Activated T-cell treated with anti-CD3 and anti-CD28 coated beads, Interleukin-2, amount 50 U/mL, for 4 hours (primary cell): ENCODE measurements at regions not wholly inside any gene's neighbourhood (a gene's known extent, or its start where the extent isn't known, plus 50 kb on each side); places are given as distances from the start of the nearest gene placed in this dataset.

Experiments
- ATAC-seq, 2 donors: fragments of 200-7000 bp; cut with Tn5 transposase; one replicate each; pipeline ENCODE4 v1.10.0; 2021
- DNase-seq: peaks from one replicate; pipeline ENCODE4 v3.0.0-alpha.2; 2020
- H3K27me3 Mint-ChIP-seq: one replicate; pipeline ENCODE4 v1.8.0; 2021; ENCODE audit warnings: low read depth, mixed read lengths
- H3K36me3 Mint-ChIP-seq: one replicate; pipeline ENCODE4 v1.8.0; 2022; ENCODE audit warnings: mixed read lengths; ENCODE audit not compliant: insufficient read depth
- H3K4me1 Mint-ChIP-seq: one replicate; pipeline ENCODE4 v1.8.0; 2021; ENCODE audit warnings: low read depth, mixed read lengths
- H3K4me3 Mint-ChIP-seq: one replicate; pipeline ENCODE4 v1.8.0; 2021; ENCODE audit warnings: mild to moderate bottlenecking, moderate library complexity, mixed read lengths
- H3K9me3 Mint-ChIP-seq: one replicate; pipeline ENCODE4 v1.8.0; 2021; ENCODE audit warnings: mixed read lengths

DNA sequence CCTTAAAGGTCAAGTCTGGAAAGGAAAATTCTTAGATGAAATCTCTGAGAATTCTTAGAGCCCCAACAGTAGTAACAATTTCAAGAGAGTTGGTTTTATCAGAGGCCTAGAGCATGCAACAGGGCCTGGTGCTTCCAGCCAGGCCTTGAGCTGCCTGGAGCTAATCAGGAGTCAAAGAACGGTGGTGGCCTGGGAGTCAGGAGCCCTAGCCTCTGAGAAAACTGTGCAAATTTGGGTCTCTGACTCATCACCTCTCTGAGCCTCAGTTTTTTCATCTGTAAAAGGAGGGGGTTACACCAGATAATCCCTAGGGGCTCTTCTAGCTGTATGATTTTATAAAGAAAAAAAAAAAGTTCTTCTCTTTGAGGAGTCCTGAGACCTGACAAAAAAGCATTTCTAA lies 227.3 kb upstream of the RPL38 start:
- no peak for DNase-seq
- H3K9me3 Mint-ChIP-seq = no peaks in the 10 kb centered on the region
- H3K4me3 Mint-ChIP-seq = no peak overlapping the region
- no peak for ATAC-seq
- H3K36me3 Mint-ChIP-seq = no peaks in the 10 kb centered on the region
- peaks cover 32% of the 10 kb centered on the region for H3K27me3 Mint-ChIP-seq
- H3K4me1 Mint-ChIP-seq = no peaks in the 10 kb centered on the region

DNA sequence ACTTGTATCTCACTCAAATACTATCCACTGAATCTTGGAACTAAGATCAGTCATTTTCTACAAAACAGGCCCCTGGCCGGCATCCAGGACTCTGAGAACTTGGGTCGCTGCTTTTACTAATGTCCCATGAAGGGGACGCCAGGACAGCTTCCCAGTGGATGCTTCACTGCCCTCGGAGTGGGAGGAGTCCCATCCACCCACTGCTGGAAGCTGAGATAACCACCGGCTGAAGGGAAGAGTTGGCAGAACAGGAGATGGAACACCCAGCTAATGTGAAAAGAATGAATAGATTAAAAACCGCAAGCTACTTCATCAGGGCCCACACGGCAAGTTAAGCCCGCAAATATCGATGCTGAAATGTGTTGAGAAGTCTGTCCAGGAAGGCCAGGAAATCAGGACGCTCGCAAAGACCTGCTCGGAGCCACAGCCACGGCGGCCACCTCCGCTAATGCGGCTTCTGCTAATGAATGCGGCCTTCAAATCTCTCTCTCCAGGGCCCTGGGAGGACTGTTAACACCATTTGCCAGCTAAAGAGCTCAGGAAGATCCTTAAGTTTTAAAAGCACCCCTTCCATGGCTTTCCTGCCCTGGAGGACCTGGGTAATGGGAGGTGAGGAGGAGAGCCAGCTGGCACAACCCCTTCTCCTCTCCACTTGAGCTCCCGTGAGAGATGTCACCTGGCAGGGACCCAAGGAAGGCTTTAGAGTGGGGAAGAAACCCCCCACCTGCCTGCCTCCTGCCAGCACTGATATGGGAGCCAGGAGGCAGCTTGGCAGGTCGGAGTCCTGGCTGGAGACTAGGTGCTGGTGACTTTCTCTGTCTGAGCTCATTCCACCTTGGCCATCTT lies 226.6 kb upstream of the RPL38 start:
- Mint-ChIP-seq H3K9me3 (no peaks in the 10 kb centered on the region), H3K27me3 (peaks cover 26% of the 10 kb centered on the region), H3K4me1 (no peaks in the 10 kb centered on the region), H3K4me3 (no peak overlapping the region), H3K36me3 (no peaks in the 10 kb centered on the region)
- DNase-seq (no peak), ATAC-seq (no peak)

DNA sequence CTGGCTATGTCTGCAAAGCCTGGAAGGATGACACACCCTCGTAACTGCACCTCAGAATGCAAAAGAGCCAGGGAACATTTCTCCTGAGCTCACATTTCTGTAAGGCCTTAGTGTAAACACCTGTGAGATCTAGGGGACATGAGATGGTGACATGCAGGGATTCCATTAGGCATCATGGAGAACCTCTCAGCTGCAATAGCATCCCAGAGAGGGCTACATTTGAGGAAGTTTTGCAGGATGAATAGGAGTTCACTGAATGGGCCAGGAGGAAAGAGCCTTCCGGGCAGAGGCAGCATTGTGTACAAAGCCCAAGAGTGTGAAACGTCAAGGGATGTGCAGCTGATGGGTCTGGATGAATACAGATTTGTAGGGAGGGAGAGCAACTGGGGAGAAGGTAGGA lies 223.0 kb upstream of the RPL38 start:
- H3K9me3 Mint-ChIP-seq = no peaks in the 10 kb centered on the region
- no peaks in the 10 kb centered on the region for H3K36me3 Mint-ChIP-seq
- H3K4me1 Mint-ChIP-seq = peaks cover 11% of the 10 kb centered on the region
- no peak overlapping the region for H3K4me3 Mint-ChIP-seq
- ATAC-seq (no peak), DNase-seq (no peak)
- H3K27me3 Mint-ChIP-seq = peaks cover 23% of the 10 kb centered on the region

- peaks cover 19% of the 10 kb centered on the region for H3K27me3 Mint-ChIP-seq
- DNase-seq (no peak), ATAC-seq (no peak)
- no peaks in the 10 kb centered on the region for H3K36me3 Mint-ChIP-seq
- peaks cover 11% of the 10 kb centered on the region for H3K4me1 Mint-ChIP-seq
- no peaks in the 10 kb centered on the region for H3K9me3 Mint-ChIP-seq
- H3K4me3 Mint-ChIP-seq = no peak overlapping the region
Observed at GRCh38 chr17:73982871-73983270, 220.6 kb upstream of the RPL38 start.

- Mint-ChIP-seq H3K9me3 (no peaks in the 10 kb centered on the region), H3K27me3 (peaks cover 16% of the 10 kb centered on the region), H3K4me3 (no peak overlapping the region), H3K36me3 (no peaks in the 10 kb centered on the region), H3K4me1 (peaks cover 11% of the 10 kb centered on the region)
- no peak for ATAC-seq
- DNase-seq = no peak
Observed at GRCh38 chr17:73983621-73984400, 219.7 kb upstream of the RPL38 start.

GRCh38 chr17:73984941-73985340 lies 218.5 kb upstream of the RPL38 start:
- ATAC-seq = no peak
- Mint-ChIP-seq H3K36me3 (no peaks in the 10 kb centered on the region), H3K4me1 (peaks cover 11% of the 10 kb centered on the region), H3K9me3 (no peaks in the 10 kb centered on the region), H3K27me3 (peaks cover 11% of the 10 kb centered on the region), H3K4me3 (no peak overlapping the region)
- DNase-seq = no peak

DNA sequence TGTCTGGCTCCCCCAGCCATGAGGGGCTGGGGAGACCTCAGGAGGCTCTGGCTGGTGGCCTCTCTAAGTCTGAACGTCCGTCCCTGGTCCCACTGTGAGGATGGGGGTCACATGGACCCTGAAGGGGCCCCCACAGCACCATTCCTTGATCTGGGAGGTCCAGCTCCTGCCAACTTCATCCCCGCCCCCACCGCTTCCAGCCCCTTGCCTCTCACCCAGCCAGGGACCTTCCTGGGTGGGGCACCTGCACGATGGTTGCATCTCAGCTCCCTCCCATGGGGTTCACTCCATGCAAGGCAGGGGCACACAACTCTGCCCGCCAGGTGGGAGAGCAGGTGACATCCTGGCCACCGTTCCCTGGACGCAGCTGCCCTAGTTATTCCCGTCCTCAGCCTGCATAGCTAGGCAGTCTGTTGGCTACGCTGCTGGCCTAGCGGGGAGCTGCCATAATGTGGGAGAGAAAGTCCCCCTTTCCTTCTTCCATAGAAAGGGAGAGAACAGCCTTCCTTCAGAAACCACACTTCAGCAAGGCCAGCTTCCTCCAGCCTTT lies 217.9 kb upstream of the RPL38 start:
- peaks cover 11% of the 10 kb centered on the region for H3K4me1 Mint-ChIP-seq
- ATAC-seq (no peak), DNase-seq (no peak)
- no peaks in the 10 kb centered on the region for H3K36me3 Mint-ChIP-seq
- no peak overlapping the region for H3K4me3 Mint-ChIP-seq
- peaks cover 10% of the 10 kb centered on the region for H3K27me3 Mint-ChIP-seq
- H3K9me3 Mint-ChIP-seq = no peaks in the 10 kb centered on the region

DNA sequence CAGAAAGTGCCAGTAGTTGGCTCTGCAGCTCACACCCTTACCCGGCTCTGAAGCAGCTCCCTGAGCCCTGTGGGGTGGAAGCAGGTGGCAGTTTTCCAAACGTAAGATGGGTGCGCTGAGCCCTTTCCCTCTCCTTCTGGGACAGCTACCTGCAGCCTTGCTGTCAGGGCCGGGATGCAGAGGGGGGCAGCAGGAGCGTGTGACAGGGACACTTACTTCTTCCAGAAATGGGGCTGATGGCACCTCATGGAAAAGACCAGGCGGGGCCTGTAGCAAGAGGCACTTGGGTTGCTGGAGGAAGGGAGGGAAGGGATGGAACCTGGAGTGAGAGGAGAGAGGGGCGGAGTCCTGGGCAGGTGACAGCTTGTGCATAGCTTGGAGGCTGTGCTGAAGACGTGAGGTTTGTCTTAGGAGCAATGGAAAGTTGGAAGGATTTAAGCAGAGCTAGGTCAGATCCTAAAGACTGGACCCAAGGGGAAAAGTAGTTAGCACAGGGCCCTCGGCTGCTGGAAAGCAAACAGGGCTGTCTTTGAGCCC lies 216.8 kb upstream of the RPL38 start:
- no peaks in the 10 kb centered on the region for H3K9me3 Mint-ChIP-seq
- peaks cover 11% of the 10 kb centered on the region for H3K4me1 Mint-ChIP-seq
- DNase-seq = no peak
- ATAC-seq = no peak
- no peak overlapping the region for H3K4me3 Mint-ChIP-seq
- peaks cover 5% of the 10 kb centered on the region for H3K27me3 Mint-ChIP-seq
- no peaks in the 10 kb centered on the region for H3K36me3 Mint-ChIP-seq

DNA sequence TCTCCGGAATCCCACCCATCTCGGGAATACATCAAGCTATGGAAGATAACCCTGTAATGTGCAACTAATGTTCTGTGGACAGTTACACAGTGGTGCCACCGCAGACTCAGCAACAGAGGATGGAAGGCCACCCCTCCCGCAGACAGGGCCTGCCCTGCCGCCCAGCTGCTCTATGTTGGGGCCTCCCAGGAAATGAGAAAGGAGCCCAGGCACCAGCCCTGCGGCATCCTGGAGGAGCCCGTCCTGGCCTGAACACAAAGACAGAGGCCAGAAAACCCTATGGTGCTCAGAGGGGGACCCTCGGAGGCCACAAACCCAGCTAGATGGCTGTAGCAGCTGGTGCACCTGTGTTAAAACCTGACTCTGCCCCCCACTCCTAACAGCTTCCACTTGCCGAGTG lies 216.1 kb upstream of the RPL38 start:
- DNase-seq = no peak
- no peaks in the 10 kb centered on the region for H3K36me3 Mint-ChIP-seq
- H3K9me3 Mint-ChIP-seq = no peaks in the 10 kb centered on the region
- peaks cover 8% of the 10 kb centered on the region for H3K27me3 Mint-ChIP-seq
- H3K4me3 Mint-ChIP-seq = no peak overlapping the region
- peaks cover 11% of the 10 kb centered on the region for H3K4me1 Mint-ChIP-seq
- ATAC-seq = no peak

DNA sequence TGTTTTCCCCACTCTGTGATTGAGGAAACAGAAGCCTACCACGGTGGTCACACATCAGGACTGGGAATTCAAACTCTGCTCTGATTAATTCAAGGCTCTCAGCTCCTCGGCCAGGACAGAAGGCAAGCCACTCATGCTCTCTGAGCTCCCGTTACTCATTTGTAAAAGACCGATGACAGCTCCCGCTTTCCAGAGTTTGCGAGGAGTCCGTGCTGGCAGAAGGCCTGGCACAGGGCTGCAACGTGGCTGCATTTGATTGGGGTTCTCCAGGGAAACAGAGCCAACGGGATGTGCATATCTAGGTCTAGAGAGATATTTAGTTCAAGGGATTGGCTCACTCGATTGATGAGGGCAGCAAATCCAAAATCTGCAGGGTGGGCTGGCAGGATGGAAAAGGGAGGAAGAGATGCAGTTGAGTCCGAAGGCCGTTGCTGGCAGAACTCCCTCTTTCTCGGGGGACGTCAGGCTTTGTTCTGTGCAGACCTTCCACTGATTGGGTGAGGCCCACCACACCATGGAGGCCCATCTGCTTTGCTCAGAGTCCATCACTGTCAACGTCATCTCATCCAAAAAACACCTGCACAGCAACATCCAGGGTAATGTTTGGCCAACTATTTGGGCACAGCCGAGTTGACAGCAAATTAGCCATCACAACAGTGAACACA lies 215.5 kb upstream of the RPL38 start:
- Mint-ChIP-seq H3K4me3 (no peak overlapping the region), H3K9me3 (no peaks in the 10 kb centered on the region), H3K4me1 (peaks cover 7% of the 10 kb centered on the region), H3K36me3 (no peaks in the 10 kb centered on the region), H3K27me3 (peaks cover 8% of the 10 kb centered on the region)
- ATAC-seq (no peak), DNase-seq (no peak)

DNA sequence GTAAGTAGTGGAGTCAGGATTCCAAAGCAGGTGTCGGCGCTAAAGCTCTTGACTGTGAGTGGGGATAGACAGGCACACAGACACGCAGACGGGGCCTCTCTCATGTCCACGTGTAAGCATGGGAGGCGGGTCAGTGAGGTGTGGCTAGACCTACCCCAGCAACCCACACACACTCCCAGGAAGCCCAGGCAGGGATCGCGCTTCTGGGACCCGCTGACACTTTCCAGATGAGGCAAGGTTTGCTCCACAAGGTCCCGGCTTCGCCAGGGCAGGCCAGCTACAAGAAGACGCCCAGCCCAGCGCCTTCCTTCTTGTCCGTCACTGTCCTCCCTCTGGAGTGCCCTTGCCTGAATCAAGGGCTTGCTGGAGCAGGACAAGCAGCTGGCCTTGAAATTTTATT lies 213.8 kb upstream of the RPL38 start:
- Mint-ChIP-seq H3K36me3 (no peaks in the 10 kb centered on the region), H3K9me3 (no peaks in the 10 kb centered on the region), H3K4me1 (peaks cover 5% of the 10 kb centered on the region), H3K27me3 (peaks cover 5% of the 10 kb centered on the region), H3K4me3 (no peak overlapping the region)
- ATAC-seq (no peak), DNase-seq (no peak)

DNA sequence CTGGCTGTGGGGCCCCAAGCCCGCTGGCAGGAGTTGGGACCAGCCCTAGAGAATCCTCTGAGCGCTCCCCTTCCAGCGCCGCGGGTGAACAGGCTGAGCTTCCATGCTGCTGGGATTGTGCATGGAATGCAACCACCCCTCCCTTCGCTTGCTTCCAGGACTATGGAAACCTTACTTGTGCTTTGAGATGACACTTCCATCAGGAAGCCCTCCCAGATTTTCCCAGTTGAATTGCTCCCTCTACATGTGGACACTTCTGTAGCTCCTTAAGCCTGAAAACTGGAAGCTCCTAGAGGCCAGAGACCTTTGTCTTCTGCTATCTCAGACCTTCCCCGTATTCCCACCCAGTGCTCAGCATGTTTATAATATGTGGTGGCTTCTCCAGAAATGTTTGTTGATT lies 213.2 kb upstream of the RPL38 start:
- H3K27me3 Mint-ChIP-seq = peaks cover 5% of the 10 kb centered on the region
- ATAC-seq = no peak
- no peaks in the 10 kb centered on the region for H3K9me3 Mint-ChIP-seq
- no peak overlapping the region for H3K4me3 Mint-ChIP-seq
- no peaks in the 10 kb centered on the region for H3K4me1 Mint-ChIP-seq
- no peak for DNase-seq
- no peaks in the 10 kb centered on the region for H3K36me3 Mint-ChIP-seq

- H3K4me1 Mint-ChIP-seq = no peaks in the 10 kb centered on the region
- DNase-seq (no peak), ATAC-seq (no peak)
- H3K27me3 Mint-ChIP-seq = peaks cover 5% of the 10 kb centered on the region
- H3K9me3 Mint-ChIP-seq = no peaks in the 10 kb centered on the region
- H3K36me3 Mint-ChIP-seq = no peaks in the 10 kb centered on the region
- no peak overlapping the region for H3K4me3 Mint-ChIP-seq
Observed at GRCh38 chr17:73991260-73991659, 212.2 kb upstream of the RPL38 start.

DNA sequence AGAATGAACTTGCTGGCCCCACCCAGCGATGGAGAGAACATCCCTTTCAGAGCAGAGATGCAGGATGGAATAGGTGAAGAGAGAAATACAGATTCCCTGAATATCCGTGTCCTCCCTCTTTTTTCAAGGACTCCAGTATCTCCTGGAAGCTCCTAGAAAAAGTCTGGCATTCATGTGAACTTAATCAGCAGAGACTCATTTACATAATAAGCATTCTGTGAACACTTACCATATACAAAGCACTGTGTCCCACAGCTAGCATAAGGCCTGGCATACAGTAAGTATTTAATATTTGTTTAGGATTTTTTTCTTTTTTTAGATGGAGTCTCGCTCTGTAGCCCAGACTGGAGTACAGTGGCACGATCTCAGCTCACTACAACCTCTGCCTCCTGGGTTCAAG lies 208.5 kb upstream of the RPL38 start:
- H3K27me3 Mint-ChIP-seq = peaks cover 14% of the 10 kb centered on the region
- DNase-seq = no peak
- H3K4me3 Mint-ChIP-seq = no peak overlapping the region
- no peak for ATAC-seq
- no peaks in the 10 kb centered on the region for H3K9me3 Mint-ChIP-seq
- H3K4me1 Mint-ChIP-seq = peaks cover 1% of the 10 kb centered on the region
- H3K36me3 Mint-ChIP-seq = no peaks in the 10 kb centered on the region
